ENCODE measurements at regions not wholly inside any gene's neighbourhood (a gene's known extent, or its start where the extent isn't known, plus 50 kb on each side); places are given as distances from the start of the nearest gene placed in this dataset.
A peak's percentile ranks its signal among the peaks of the same experiment; 100 is the strongest.

GRCh38 chr2:35063836-35064235, 1291.7 kb upstream of the CRIM1 start:
- ATAC-seq (ENCODE audit: insufficient read depth, low FRiP score) (no peak), DNase-seq (no peak)
- no peak for TF ChIP-seq CTCF (IDR thresholded peaks at IDR 0.05; ENCODE audit: control extremely low read depth, extremely low read depth)
- no peak overlapping the region for H3K27ac ChIP-seq (ENCODE audit: low read depth in 1 of 2, low read length in 1 of 2)
- H3K36me3 ChIP-seq (ENCODE audit: control insufficient read depth in 4 of 4, insufficient read depth in 4 of 4, low read length in 4 of 4): no peaks in the 10 kb centered on the region
- H3K27me3 ChIP-seq (ENCODE audit: control insufficient read depth in 3 of 3, insufficient read depth in 3 of 3, low read length in 2 of 3): no peaks in the 10 kb centered on the region
- H3K9ac ChIP-seq (ENCODE audit: insufficient read depth in 1 of 2, low read length in 2 of 2): no peak overlapping the region
- H3K4me1 ChIP-seq (ENCODE audit: control insufficient read depth in 5 of 5, insufficient read depth in 5 of 5, low read length in 5 of 5): no peaks in the 10 kb centered on the region
- WGBS, 2 donors: 86 to 90% methylated on average over 5 of the region's 5 CpGs
- H3K9me3 ChIP-seq (ENCODE audit: control insufficient read depth in 4 of 4, insufficient read depth in 3 of 4, low read length in 3 of 4): peaks cover 0 to 5% (median 3%) of the 10 kb centered on the region in 4 donors
- no peak overlapping the region for H3K4me3 ChIP-seq

DNA sequence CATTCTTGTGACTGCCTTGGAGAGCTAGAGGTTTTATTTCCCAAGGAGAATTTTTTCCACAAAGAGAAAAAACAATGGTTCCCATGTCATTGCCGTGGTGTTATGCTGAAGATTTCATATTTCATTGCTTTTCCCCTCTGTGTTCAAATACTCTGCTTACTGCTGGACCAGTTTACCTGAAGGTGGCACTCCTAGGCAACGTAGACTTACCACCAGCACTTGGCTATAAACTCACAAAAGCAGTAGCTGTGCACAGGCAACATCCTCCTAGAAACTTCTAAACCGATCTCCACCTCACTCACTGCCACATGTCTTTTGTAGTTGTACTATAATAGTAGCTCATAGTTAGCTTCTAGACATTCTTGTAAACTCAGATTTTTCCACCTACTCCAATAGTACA, 1319.7 kb upstream of the CRIM1 start:
- ATAC-seq (ENCODE audit: insufficient read depth, low FRiP score) (no peak), DNase-seq (peak in 2 of 3 donors; percentile 0 to 12)
- H3K27ac ChIP-seq (ENCODE audit: low read depth in 1 of 2, low read length in 1 of 2): no peak overlapping the region
- WGBS, 2 donors: 63 to 72% methylated on average over 3 of the region's 3 CpGs
- no peak overlapping the region for H3K9ac ChIP-seq (ENCODE audit: insufficient read depth in 1 of 2, low read length in 2 of 2)
- no peak overlapping the region for H3K4me3 ChIP-seq
- H3K4me1 ChIP-seq (ENCODE audit: control insufficient read depth in 5 of 5, insufficient read depth in 5 of 5, low read length in 5 of 5): no peaks in the 10 kb centered on the region
- peaks cover 0 to 6% (median 2%) of the 10 kb centered on the region in 4 donors for H3K9me3 ChIP-seq (ENCODE audit: control insufficient read depth in 4 of 4, insufficient read depth in 3 of 4, low read length in 3 of 4)
- no peaks in the 10 kb centered on the region for H3K36me3 ChIP-seq (ENCODE audit: control insufficient read depth in 4 of 4, insufficient read depth in 4 of 4, low read length in 4 of 4)
- H3K27me3 ChIP-seq (ENCODE audit: control insufficient read depth in 3 of 3, insufficient read depth in 3 of 3, low read length in 2 of 3): no peaks in the 10 kb centered on the region
- TF ChIP-seq CTCF (IDR thresholded peaks at IDR 0.05; ENCODE audit: control extremely low read depth, extremely low read depth): no peak

DNA sequence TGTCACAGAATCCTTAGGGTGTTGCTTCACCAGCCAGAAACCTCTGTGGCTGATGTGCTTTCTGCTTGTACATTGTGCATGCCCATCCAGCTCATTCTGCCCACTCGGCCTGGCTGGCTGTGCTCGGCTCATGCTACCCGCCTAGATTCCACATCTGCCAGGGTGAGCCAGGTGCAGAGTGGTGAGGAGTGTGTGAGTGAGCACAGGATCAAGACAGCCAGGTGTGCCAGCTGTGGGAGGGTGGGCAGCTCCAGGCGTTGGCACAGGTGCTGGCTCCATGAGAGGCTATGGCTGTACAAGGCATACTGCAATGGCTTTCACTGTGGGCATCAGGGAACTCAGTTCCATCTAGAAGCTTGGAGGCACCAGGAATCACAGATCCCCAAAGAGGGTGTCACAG, 1321.8 kb upstream of the CRIM1 start:
- no peak for ATAC-seq (ENCODE audit: insufficient read depth, low FRiP score)
- Histone ChIP-seq H3K9ac (ENCODE audit: insufficient read depth in 1 of 2, low read length in 2 of 2) (no peak overlapping the region), H3K4me3 (no peak overlapping the region), H3K9me3 (ENCODE audit: control insufficient read depth in 4 of 4, insufficient read depth in 3 of 4, low read length in 3 of 4) (peaks cover 0 to 2% (median under 1%) of the 10 kb centered on the region in 4 donors), H3K4me1 (ENCODE audit: control insufficient read depth in 5 of 5, insufficient read depth in 5 of 5, low read length in 5 of 5) (no peaks in the 10 kb centered on the region), H3K27me3 (ENCODE audit: control insufficient read depth in 3 of 3, insufficient read depth in 3 of 3, low read length in 2 of 3) (no peaks in the 10 kb centered on the region), H3K36me3 (ENCODE audit: control insufficient read depth in 4 of 4, insufficient read depth in 4 of 4, low read length in 4 of 4) (no peaks in the 10 kb centered on the region), H3K27ac (ENCODE audit: low read depth in 1 of 2, low read length in 1 of 2) (no peak overlapping the region)
- DNase-seq: no peak
- TF ChIP-seq CTCF (IDR thresholded peaks at IDR 0.05; ENCODE audit: control extremely low read depth, extremely low read depth): no peak
- WGBS, 2 donors: 89 to 97% methylated on average over 4 of the region's 4 CpGs

GRCh38 chr2:35023545-35023944, 1332.0 kb upstream of the CRIM1 start:
- Histone ChIP-seq H3K4me1 (ENCODE audit: control insufficient read depth in 5 of 5, insufficient read depth in 5 of 5, low read length in 5 of 5) (no peaks in the 10 kb centered on the region), H3K36me3 (ENCODE audit: control insufficient read depth in 4 of 4, insufficient read depth in 4 of 4, low read length in 4 of 4) (no peaks in the 10 kb centered on the region), H3K27ac (ENCODE audit: low read depth in 1 of 2, low read length in 1 of 2) (no peak overlapping the region), H3K4me3 (no peak overlapping the region), H3K27me3 (ENCODE audit: control insufficient read depth in 3 of 3, insufficient read depth in 3 of 3, low read length in 2 of 3) (no peaks in the 10 kb centered on the region), H3K9me3 (ENCODE audit: control insufficient read depth in 4 of 4, insufficient read depth in 3 of 4, low read length in 3 of 4) (no peaks in the 10 kb centered on the region), H3K9ac (ENCODE audit: insufficient read depth in 1 of 2, low read length in 2 of 2) (no peak overlapping the region)
- ATAC-seq (ENCODE audit: insufficient read depth, low FRiP score) (no peak), DNase-seq (no peak)
- no peak for TF ChIP-seq CTCF (IDR thresholded peaks at IDR 0.05; ENCODE audit: control extremely low read depth, extremely low read depth)

Measured in lung (tissue), 11 donors.